Right lobe of liver (tissue), 4 donors: ENCODE measurements at regions not wholly inside any gene's neighbourhood (a gene's known extent, or its start where the extent isn't known, plus 50 kb on each side); places are given as distances from the start of the nearest gene placed in this dataset.

ENCODE experiments used
- POLR2A ChIP-seq: fragments of 450-650 bp; IDR thresholded peaks from one replicate; pipeline ENCODE4 v1.6.1; 2017; ENCODE audit warnings: antibody characterized with exemption, mild to moderate bottlenecking
- TF ChIP-seq, protein P1 (sequence below), 4 donors: fragments of 200-600 bp in 3 of 4; fragments of 450-650 bp in 1 of 4; IDR thresholded peaks; one replicate each; pipeline versions ENCODE4 v1.5.1 to v1.8.0; 2016 to 2022; ENCODE audit warnings: antibody characterized with exemption in 4 of 4, mild to moderate bottlenecking in 2 of 4
- donor health status: DM: no; HTN: no; CAD: no.
- donor health status: DM: no; HTN: no; CAD: no.
- donor health status: DM: no; HTN: yes; CAD: no.

GRCh38 chr4:71132486-71132885, 139.0 kb downstream of the DCK start:
- TF ChIP-seq, protein P1, sequence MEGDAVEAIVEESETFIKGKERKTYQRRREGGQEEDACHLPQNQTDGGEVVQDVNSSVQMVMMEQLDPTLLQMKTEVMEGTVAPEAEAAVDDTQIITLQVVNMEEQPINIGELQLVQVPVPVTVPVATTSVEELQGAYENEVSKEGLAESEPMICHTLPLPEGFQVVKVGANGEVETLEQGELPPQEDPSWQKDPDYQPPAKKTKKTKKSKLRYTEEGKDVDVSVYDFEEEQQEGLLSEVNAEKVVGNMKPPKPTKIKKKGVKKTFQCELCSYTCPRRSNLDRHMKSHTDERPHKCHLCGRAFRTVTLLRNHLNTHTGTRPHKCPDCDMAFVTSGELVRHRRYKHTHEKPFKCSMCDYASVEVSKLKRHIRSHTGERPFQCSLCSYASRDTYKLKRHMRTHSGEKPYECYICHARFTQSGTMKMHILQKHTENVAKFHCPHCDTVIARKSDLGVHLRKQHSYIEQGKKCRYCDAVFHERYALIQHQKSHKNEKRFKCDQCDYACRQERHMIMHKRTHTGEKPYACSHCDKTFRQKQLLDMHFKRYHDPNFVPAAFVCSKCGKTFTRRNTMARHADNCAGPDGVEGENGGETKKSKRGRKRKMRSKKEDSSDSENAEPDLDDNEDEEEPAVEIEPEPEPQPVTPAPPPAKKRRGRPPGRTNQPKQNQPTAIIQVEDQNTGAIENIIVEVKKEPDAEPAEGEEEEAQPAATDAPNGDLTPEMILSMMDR (IDR thresholded peaks at IDR 0.05): no peak
- TF ChIP-seq POLR2A: no peak
